ENCODE measurements at regions not wholly inside any gene's neighbourhood (a gene's known extent, or its start where the extent isn't known, plus 50 kb on each side); places are given as distances from the start of the nearest gene placed in this dataset.
A peak's percentile ranks its signal among the peaks of the same experiment; 100 is the strongest.
"Not testable (repeated sequence)": the region's sequence is repeated elsewhere in the genome, so short reads cannot be mapped to it uniquely, and the experiment has no call there.

- DNase-seq, result peak; percentile 67
These were observed 67.0 kb downstream of the CHRNA1 start for GRCh38 chr2:174697255-174697654.

GRCh38 chr2:174694920-174695319, 69.4 kb downstream of the CHRNA1 start:
- no peak for DNase-seq

GRCh38 chr2:174694196-174694878, 69.9 kb downstream of the CHRNA1 start:
- DNase-seq, result no peak

- no peak for DNase-seq
These were observed 70.9 kb downstream of the CHRNA1 start for GRCh38 chr2:174693344-174693743.

GRCh38 chr2:174692256-174692919, 71.9 kb downstream of the CHRNA1 start:
- DNase-seq, result no peak

- no peak for DNase-seq
These were observed 73.0 kb downstream of the CHRNA1 start for GRCh38 chr2:174691201-174691779.

GRCh38 chr2:174690026-174690425, 74.2 kb downstream of the CHRNA1 start:
- DNase-seq, result no peak

- no peak for DNase-seq
These were observed 76.2 kb downstream of the CHRNA1 start for GRCh38 chr2:174688079-174688478.

GRCh38 chr2:174686430-174686829, 77.8 kb downstream of the CHRNA1 start:
- DNase-seq, result no peak

- DNase-seq, result peak; percentile 41
These were observed 80.9 kb downstream of the CHRNA1 start for GRCh38 chr2:174683392-174683759.

GRCh38 chr2:174682578-174683391, 81.5 kb downstream of the CHRNA1 start:
- DNase-seq, result peak; percentile 71

- peak; percentile 50 for DNase-seq
These were observed 82.2 kb downstream of the CHRNA1 start for GRCh38 chr2:174682007-174682577.

- DNase-seq, result no peak
These were observed 82.9 kb downstream of the CHRNA1 start for GRCh38 chr2:174681099-174682006.

GRCh38 chr2:174680221-174680620, 82.6 kb upstream of the WIPF1 start:
- no peak for DNase-seq

- DNase-seq, result peak; percentile 18
These were observed 80.8 kb upstream of the WIPF1 start for GRCh38 chr2:174678395-174678794.

- DNase-seq, result peak; percentile 55
These were observed 78.0 kb upstream of the WIPF1 start for GRCh38 chr2:174675615-174676014.

- no peak for DNase-seq
These were observed 76.3 kb upstream of the WIPF1 start for GRCh38 chr2:174673876-174674275.

- no peak for DNase-seq
These were observed 75.8 kb upstream of the WIPF1 start for GRCh38 chr2:174673440-174673839.

- DNase-seq, result not testable (repeated sequence)
These were observed 73.9 kb upstream of the WIPF1 start for GRCh38 chr2:174671532-174671931.

GRCh38 chr2:174670446-174670845, 72.8 kb upstream of the WIPF1 start:
- no peak for DNase-seq

GRCh38 chr2:174669336-174669735, 71.7 kb upstream of the WIPF1 start:
- DNase-seq, result no peak

GRCh38 chr2:174668075-174668474, 70.5 kb upstream of the WIPF1 start:
- no peak for DNase-seq
